ENCODE measurements at regions not wholly inside any gene's neighbourhood (a gene's known extent, or its start where the extent isn't known, plus 50 kb on each side); places are given as distances from the start of the nearest gene placed in this dataset.

DNA sequence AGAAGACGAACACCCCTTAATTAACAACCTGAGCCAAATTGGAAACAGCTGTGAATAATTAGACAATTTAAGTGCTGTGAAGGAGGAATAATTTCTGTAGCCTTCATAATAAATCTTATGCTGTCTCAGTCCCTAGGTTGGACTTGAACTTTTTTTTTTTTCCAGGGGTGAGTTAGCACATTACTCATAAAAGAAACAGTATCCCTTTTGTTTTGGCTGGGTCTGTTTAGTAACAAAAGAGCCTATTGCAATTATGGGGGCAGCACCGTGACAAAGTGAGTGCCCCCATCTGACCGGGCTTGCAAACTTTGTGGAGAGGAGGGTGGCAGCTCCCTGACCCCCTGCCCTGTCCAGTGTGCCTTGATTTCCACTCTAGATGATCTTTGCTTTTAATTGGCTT is 167.4 kb downstream of the DICER1 start:
- H3K27ac ChIP-seq (ENCODE audit: low read depth in 1 of 2, low read length in 1 of 2): no peak overlapping the region
- H3K36me3 ChIP-seq (ENCODE audit: control insufficient read depth in 4 of 4, insufficient read depth in 4 of 4, low read length in 4 of 4): no peaks in the 10 kb centered on the region
- H3K4me1 ChIP-seq (ENCODE audit: control insufficient read depth in 5 of 5, insufficient read depth in 5 of 5, low read length in 5 of 5): no peaks in the 10 kb centered on the region
- TF ChIP-seq, protein P1, sequence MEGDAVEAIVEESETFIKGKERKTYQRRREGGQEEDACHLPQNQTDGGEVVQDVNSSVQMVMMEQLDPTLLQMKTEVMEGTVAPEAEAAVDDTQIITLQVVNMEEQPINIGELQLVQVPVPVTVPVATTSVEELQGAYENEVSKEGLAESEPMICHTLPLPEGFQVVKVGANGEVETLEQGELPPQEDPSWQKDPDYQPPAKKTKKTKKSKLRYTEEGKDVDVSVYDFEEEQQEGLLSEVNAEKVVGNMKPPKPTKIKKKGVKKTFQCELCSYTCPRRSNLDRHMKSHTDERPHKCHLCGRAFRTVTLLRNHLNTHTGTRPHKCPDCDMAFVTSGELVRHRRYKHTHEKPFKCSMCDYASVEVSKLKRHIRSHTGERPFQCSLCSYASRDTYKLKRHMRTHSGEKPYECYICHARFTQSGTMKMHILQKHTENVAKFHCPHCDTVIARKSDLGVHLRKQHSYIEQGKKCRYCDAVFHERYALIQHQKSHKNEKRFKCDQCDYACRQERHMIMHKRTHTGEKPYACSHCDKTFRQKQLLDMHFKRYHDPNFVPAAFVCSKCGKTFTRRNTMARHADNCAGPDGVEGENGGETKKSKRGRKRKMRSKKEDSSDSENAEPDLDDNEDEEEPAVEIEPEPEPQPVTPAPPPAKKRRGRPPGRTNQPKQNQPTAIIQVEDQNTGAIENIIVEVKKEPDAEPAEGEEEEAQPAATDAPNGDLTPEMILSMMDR (IDR thresholded peaks at IDR 0.05; ENCODE audit: control extremely low read depth, extremely low read depth): no peak
- H3K9me3 ChIP-seq (ENCODE audit: control insufficient read depth in 4 of 4, insufficient read depth in 3 of 4, low read length in 3 of 4): peaks cover 0 to 8% (median 0%) of the 10 kb centered on the region in 4 donors
- H3K4me3 ChIP-seq: no peak overlapping the region
- ATAC-seq (ENCODE audit: insufficient read depth, low FRiP score) (no peak), DNase-seq (no peak)
- peaks cover 0 to 5% (median 0%) of the 10 kb centered on the region in 3 donors for H3K27me3 ChIP-seq (ENCODE audit: control insufficient read depth in 3 of 3, insufficient read depth in 3 of 3, low read length in 2 of 3)
- WGBS, 2 donors: 55 to 72% methylated on average over 3 of the region's 3 CpGs
- no peak overlapping the region for H3K9ac ChIP-seq (ENCODE audit: insufficient read depth in 1 of 2, low read length in 2 of 2)

DNA sequence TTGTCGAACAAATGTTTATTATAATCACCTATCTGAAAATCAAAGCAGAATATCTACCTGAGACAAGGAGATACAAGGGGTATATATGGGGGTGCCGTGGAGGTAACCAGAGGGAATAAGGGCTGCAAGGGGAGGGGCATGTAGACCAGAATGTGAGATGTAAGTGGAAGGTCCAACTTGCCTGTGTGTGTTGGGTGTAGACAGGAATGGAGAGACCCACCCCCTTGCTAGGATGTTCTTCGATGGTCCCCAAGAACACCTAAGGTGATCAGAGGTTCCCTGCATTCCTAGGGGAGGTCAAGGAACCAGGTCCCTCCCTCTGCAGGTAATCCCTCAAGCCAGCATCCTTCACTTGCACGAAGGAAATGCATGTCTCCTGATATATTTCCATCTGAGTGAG is 167.9 kb downstream of the DICER1 start:
- no peak for ATAC-seq (ENCODE audit: insufficient read depth, low FRiP score)
- no peaks in the 10 kb centered on the region for H3K4me1 ChIP-seq (ENCODE audit: control insufficient read depth in 5 of 5, insufficient read depth in 5 of 5, low read length in 5 of 5)

DNA sequence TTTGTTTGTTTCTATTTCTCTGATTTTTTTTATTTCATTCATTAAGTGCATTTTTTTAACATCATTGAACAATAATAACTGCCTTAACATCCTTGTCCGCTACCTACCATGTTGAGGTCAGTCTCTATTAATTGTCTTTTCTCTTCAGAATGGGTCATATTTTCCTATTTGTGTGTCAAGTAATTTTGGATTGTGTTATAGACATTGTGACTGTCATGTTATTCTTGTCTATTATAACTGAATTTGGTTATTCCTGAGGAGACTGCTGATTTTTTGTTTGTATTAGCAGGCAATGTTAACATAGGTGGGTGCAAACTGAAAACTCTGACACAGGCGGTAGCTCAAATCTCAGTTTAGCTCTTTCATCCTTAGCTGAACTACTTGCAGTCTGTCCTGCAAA is 169.9 kb downstream of the DICER1 start:
- DNase-seq: no peak
- ATAC-seq (ENCODE audit: insufficient read depth, low FRiP score): no peak
- no peaks in the 10 kb centered on the region for H3K36me3 ChIP-seq (ENCODE audit: control insufficient read depth in 4 of 4, insufficient read depth in 4 of 4, low read length in 4 of 4)
- H3K4me1 ChIP-seq (ENCODE audit: control insufficient read depth in 5 of 5, insufficient read depth in 5 of 5, low read length in 5 of 5): no peaks in the 10 kb centered on the region
- 92% methylated on average over 2 of the region's 2 CpGs for WGBS, 2 donors
- H3K9ac ChIP-seq (ENCODE audit: insufficient read depth in 1 of 2, low read length in 2 of 2): no peak overlapping the region
- TF ChIP-seq, protein P1 (IDR thresholded peaks at IDR 0.05; ENCODE audit: control extremely low read depth, extremely low read depth): no peak
- peaks cover 0 to 5% (median 0%) of the 10 kb centered on the region in 3 donors for H3K27me3 ChIP-seq (ENCODE audit: control insufficient read depth in 3 of 3, insufficient read depth in 3 of 3, low read length in 2 of 3)
- H3K27ac ChIP-seq (ENCODE audit: low read depth in 1 of 2, low read length in 1 of 2): no peak overlapping the region
- H3K9me3 ChIP-seq (ENCODE audit: control insufficient read depth in 4 of 4, insufficient read depth in 3 of 4, low read length in 3 of 4): peaks cover 0 to 8% (median 0%) of the 10 kb centered on the region in 4 donors
- no peak overlapping the region for H3K4me3 ChIP-seq

More for the DNA sequence above, 167.9 kb downstream of the DICER1 start:
- Histone ChIP-seq H3K9ac (ENCODE audit: insufficient read depth in 1 of 2, low read length in 2 of 2) (no peak overlapping the region), H3K27ac (ENCODE audit: low read depth in 1 of 2, low read length in 1 of 2) (no peak overlapping the region), H3K27me3 (ENCODE audit: control insufficient read depth in 3 of 3, insufficient read depth in 3 of 3, low read length in 2 of 3) (peaks cover 0 to 5% (median 0%) of the 10 kb centered on the region in 3 donors), H3K9me3 (ENCODE audit: control insufficient read depth in 4 of 4, insufficient read depth in 3 of 4, low read length in 3 of 4) (peaks cover 0 to 8% (median 0%) of the 10 kb centered on the region in 4 donors), H3K36me3 (ENCODE audit: control insufficient read depth in 4 of 4, insufficient read depth in 4 of 4, low read length in 4 of 4) (no peaks in the 10 kb centered on the region), H3K4me3 (no peak overlapping the region)
- 75 to 84% methylated on average over 4 of the region's 4 CpGs for WGBS, 2 donors
- TF ChIP-seq, protein P1 (IDR thresholded peaks at IDR 0.05; ENCODE audit: control extremely low read depth, extremely low read depth): no peak
- no peak for DNase-seq

DNA sequence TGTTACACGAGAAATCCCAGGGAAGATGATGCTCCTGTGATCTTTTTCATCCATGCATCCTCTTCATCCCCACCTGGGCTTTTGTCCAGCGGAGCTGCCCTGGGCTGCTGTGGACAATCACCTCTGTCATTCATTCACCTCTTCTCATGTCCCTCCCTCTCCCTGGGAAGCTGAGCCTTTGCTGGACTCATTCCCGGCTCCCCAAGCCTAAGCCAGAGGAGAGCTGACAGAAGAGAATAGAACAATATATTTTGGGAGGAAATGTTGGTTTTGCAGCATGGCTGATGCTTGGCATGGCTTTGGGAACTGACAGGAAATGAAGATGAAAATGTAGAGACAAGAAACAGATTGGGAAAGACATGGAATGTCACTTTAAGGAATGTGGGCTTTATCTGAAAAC is 177.4 kb downstream of the DICER1 start:
- Histone ChIP-seq H3K27ac (ENCODE audit: low read depth in 1 of 2, low read length in 1 of 2) (no peak overlapping the region), H3K27me3 (ENCODE audit: control insufficient read depth in 3 of 3, insufficient read depth in 3 of 3, low read length in 2 of 3) (no peaks in the 10 kb centered on the region), H3K36me3 (ENCODE audit: control insufficient read depth in 4 of 4, insufficient read depth in 4 of 4, low read length in 4 of 4) (no peaks in the 10 kb centered on the region), H3K9ac (ENCODE audit: insufficient read depth in 1 of 2, low read length in 2 of 2) (no peak overlapping the region), H3K4me3 (no peak overlapping the region), H3K9me3 (ENCODE audit: control insufficient read depth in 4 of 4, insufficient read depth in 3 of 4, low read length in 3 of 4) (no peaks in the 10 kb centered on the region), H3K4me1 (ENCODE audit: control insufficient read depth in 5 of 5, insufficient read depth in 5 of 5, low read length in 5 of 5) (no peaks in the 10 kb centered on the region)
- TF ChIP-seq, protein P1 (IDR thresholded peaks at IDR 0.05; ENCODE audit: control extremely low read depth, extremely low read depth): no peak
- no peak for ATAC-seq (ENCODE audit: insufficient read depth, low FRiP score)
- WGBS, 2 donors: 68 to 77% methylated on average over 3 of the region's 3 CpGs
- no peak for DNase-seq
